Choroid plexus epithelial cell (primary cell): ENCODE measurements at regions not wholly inside any gene's neighbourhood (a gene's known extent, or its start where the extent isn't known, plus 50 kb on each side); places are given as distances from the start of the nearest gene placed in this dataset.
A peak's percentile ranks its signal among the peaks of the same experiment; 100 is the strongest.

ENCODE experiments used
- DNase-seq: peaks from one replicate; pipeline ENCODE4 v3.0.0-alpha.2; 2010; ENCODE audit warnings: low read depth
- H3K4me3 ChIP-seq: 2 replicates; pipeline ENCODE4 v1.5.1; 2011; ENCODE audit warnings: low read depth, mild to moderate bottlenecking, control low read depth, low read length, moderate library complexity
- CTCF ChIP-seq: conservative IDR thresholded peaks from 2 replicates; pipeline ENCODE4 v1.5.1; 2011; ENCODE audit warnings: low read depth, mild to moderate bottlenecking, control low read depth, inconsistent platforms, low read length, moderate library complexity

- DNase-seq, result no peak
- no peak overlapping the region for H3K4me3 ChIP-seq
- TF ChIP-seq CTCF, result no peak
These were observed 372.1 kb downstream of the SOX9 start for GRCh38 chr17:72492941-72493340.

- no peak for TF ChIP-seq CTCF
- no peak overlapping the region for H3K4me3 ChIP-seq
- no peak for DNase-seq
These were observed 373.7 kb downstream of the SOX9 start for GRCh38 chr17:72494566-72494965.

- no peak for TF ChIP-seq CTCF
- no peak overlapping the region for H3K4me3 ChIP-seq
- no peak for DNase-seq
These were observed 375.6 kb downstream of the SOX9 start for GRCh38 chr17:72496461-72496860.

- H3K4me3 ChIP-seq, result no peak overlapping the region
- no peak for DNase-seq
- no peak for TF ChIP-seq CTCF
These were observed 377.1 kb downstream of the SOX9 start for GRCh38 chr17:72497915-72498314.

- H3K4me3 ChIP-seq, result no peak overlapping the region
- TF ChIP-seq CTCF, result no peak
- no peak for DNase-seq
These were observed 377.8 kb downstream of the SOX9 start for GRCh38 chr17:72498364-72499210.

- TF ChIP-seq CTCF, result no peak
- H3K4me3 ChIP-seq, result no peak overlapping the region
- DNase-seq, result peak; percentile 17
These were observed 380.9 kb downstream of the SOX9 start for GRCh38 chr17:72501404-72502370.
